22Rv1 (cell line): ENCODE measurements at regions not wholly inside any gene's neighbourhood (a gene's known extent, or its start where the extent isn't known, plus 50 kb on each side); places are given as distances from the start of the nearest gene placed in this dataset.

Source experiments
- CTCF ChIP-seq: fragments of 450-650 bp; IDR thresholded peaks from 2 replicates; pipeline ENCODE4 v1.5.1; 2017; ENCODE audit warnings: mild to moderate bottlenecking
- ZFX ChIP-seq: fragments of 450-650 bp; IDR thresholded peaks from 2 replicates; pipeline ENCODE4 v1.6.1; 2017; ENCODE audit warnings: antibody characterized with exemption, borderline replicate concordance

DNA sequence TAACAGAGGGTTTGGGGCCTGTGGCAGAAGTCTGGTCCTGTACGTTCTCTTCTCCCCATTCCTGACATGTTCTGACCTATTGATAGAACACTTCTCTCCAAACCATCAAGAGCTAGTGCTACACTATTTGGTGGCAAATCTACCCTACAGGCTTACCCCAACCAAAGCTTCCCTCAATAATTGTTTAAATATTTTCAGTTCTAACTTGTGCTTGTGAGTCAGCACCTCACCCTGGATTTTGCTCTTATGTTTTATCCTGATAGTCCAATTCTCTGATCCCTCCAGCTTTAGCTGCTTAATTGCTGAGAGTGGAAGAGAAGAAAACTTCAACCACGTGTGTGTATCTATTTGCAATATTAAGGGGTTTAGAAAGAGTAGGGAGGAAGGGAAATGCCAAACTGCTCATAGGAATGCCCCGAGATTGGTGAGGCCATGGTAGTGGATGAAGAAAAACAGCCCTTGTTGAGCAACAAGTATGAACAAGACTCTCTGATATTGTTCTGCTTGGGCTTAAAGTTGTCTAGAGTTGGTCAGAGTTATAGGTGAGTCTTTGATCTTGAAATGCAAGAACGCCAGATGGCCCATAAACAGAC is 67.8 kb upstream of the PARD3B start:
- no peak for TF ChIP-seq CTCF
- no peak for TF ChIP-seq ZFX
